H1 (cell line): ENCODE measurements at regions not wholly inside any gene's neighbourhood (a gene's known extent, or its start where the extent isn't known, plus 50 kb on each side); places are given as distances from the start of the nearest gene placed in this dataset.

ENCODE experiments used
- CTCF ChIA-PET: fragments of 300-600 bp; sonication (Branson Sonifier 250); formaldehyde crosslinking; loops from one replicate; lab custom pipeline; 2021; ENCODE audit not compliant: partially characterized antibody; lab: Charles Lee
- POLR2A ChIA-PET: fragments of 300-600 bp; sonication (Branson Sonifier 250); formaldehyde crosslinking; loops from one replicate; lab custom pipeline; 2021; ENCODE audit warnings: inconsistent platforms; ENCODE audit not compliant: partially characterized antibody; lab: Charles Lee
- DNase-seq, 2 experiments: peaks; one replicate each; pipeline versions ENCODE4 v3.0.0 to v3.0.0-alpha.2; 2010 to 2022; ENCODE audit warnings: low spot score in 2 of 2, low read depth in 1 of 2, mixed read lengths in 1 of 2
- FAIRE-seq: peaks from 2 replicates; lab custom pipeline; 2011; peaks lifted over from hg19 to GRCh38; lab: Jason Lieb, UNC
- H2AFZ ChIP-seq: 2 replicates; pipeline ENCODE4 v1.8.1; 2012; ENCODE audit warnings: low read length, inconsistent platforms
- H2AK5ac ChIP-seq: 2 replicates; pipeline ENCODE4 v1.6.1; 2013; ENCODE audit warnings: low read depth, low read length
- H2BK120ac ChIP-seq: replicated peaks from 2 replicates; pipeline ENCODE3; 2013; ENCODE audit warnings: low read depth, low read length, inconsistent platforms
- H2BK12ac ChIP-seq: 2 replicates; pipeline ENCODE4 v1.6.1; 2013; ENCODE audit warnings: low read depth, low read length
- H2BK15ac ChIP-seq: 2 replicates; pipeline ENCODE4 v1.6.1; 2013; ENCODE audit warnings: low read length
- H2BK20ac ChIP-seq: 2 replicates; pipeline ENCODE4 v1.6.1; 2013; ENCODE audit warnings: low read length
- H2BK5ac ChIP-seq: 2 replicates; pipeline ENCODE4 v1.6.1; 2013; ENCODE audit warnings: low read depth, low read length
- H3K14ac ChIP-seq: 2 replicates; pipeline ENCODE4 v1.6.1; 2013; ENCODE audit warnings: inconsistent platforms; ENCODE audit not compliant: insufficient read length
- H3K18ac ChIP-seq: 2 replicates; pipeline ENCODE4 v1.6.1; 2013; ENCODE audit warnings: low read length; ENCODE audit errors: extremely low read depth
- H3K23ac ChIP-seq: 2 replicates; pipeline ENCODE4 v1.6.1; 2013; ENCODE audit warnings: inconsistent platforms; ENCODE audit not compliant: insufficient read length
- H3K23me2 ChIP-seq: 2 replicates; pipeline ENCODE4 v1.6.1; 2013; ENCODE audit warnings: low read depth, low read length
- H3K27ac ChIP-seq: 2 replicates; pipeline ENCODE4 v1.6.1; 2011; ENCODE audit warnings: low read depth, low read length, inconsistent platforms
- H3K27me3 ChIP-seq, 4 experiments: replicated peaks in 1 of 4; 1 replicate in 1 of 4; 2 replicates in 3 of 4; pipeline versions ENCODE4 v1.6.1 to v1.8.1; 2011 to 2013; ENCODE audit warnings: low read length in 3 of 4, mild to moderate bottlenecking in 3 of 4, inconsistent platforms in 2 of 4, mixed read lengths in 2 of 4, moderate library complexity in 1 of 4; ENCODE audit not compliant: control insufficient read depth in 3 of 4, insufficient read depth in 3 of 4; ENCODE audit errors: extremely low read depth in 1 of 4
- H3K36me3 ChIP-seq, 4 experiments: 2 replicates each; pipeline versions ENCODE4 v1.6.1 to v1.8.1; 2011 to 2013; ENCODE audit warnings: mild to moderate bottlenecking in 4 of 4, low read length in 3 of 4, moderate library complexity in 2 of 4, control low read depth in 1 of 4, inconsistent platforms in 1 of 4; ENCODE audit not compliant: insufficient read depth in 4 of 4, control insufficient read depth in 2 of 4
- H3K4ac ChIP-seq: replicated peaks from 2 replicates; pipeline ENCODE3; 2013; ENCODE audit warnings: low read length, low read depth, mixed read lengths, inconsistent platforms; ENCODE audit not compliant: insufficient read length
- H3K4me1 ChIP-seq, 4 experiments: replicated peaks in 1 of 4; 1 replicate in 1 of 4; 2 replicates in 3 of 4; pipeline versions ENCODE4 v1.6.1 to v1.8.1; 2011 to 2013; ENCODE audit warnings: low read length in 3 of 4, inconsistent platforms in 2 of 4, mixed read lengths in 1 of 4; ENCODE audit not compliant: insufficient read depth in 4 of 4, control insufficient read depth in 3 of 4
- H3K4me2 ChIP-seq, 2 experiments: 2 replicates each; pipeline versions ENCODE4 v1.6.1 to v1.8.1; 2011 to 2013; ENCODE audit warnings: low read depth in 2 of 2, low read length in 2 of 2, control low read depth in 1 of 2, inconsistent platforms in 1 of 2, mild to moderate bottlenecking in 1 of 2; ENCODE audit not compliant: insufficient read depth in 1 of 2
- H3K4me3 ChIP-seq, 4 experiments: fragments of 200-600, 300-600 bp in 1 of 4; sonication (generic), shearing (Covaris generic), sonication (Bioruptor Twin) in 1 of 4; 2 replicates each; pipeline versions ENCODE4 v1.5.1 to v1.8.1; 2011 to 2016; ENCODE audit warnings: low read length in 4 of 4, low read depth in 3 of 4, control low read depth in 2 of 4, inconsistent platforms in 2 of 4, mild to moderate bottlenecking in 2 of 4, mixed read lengths in 1 of 4, moderate library complexity in 1 of 4; ENCODE audit not compliant: insufficient read depth in 2 of 4; ENCODE audit errors: extremely low read depth in 1 of 4
- H3K56ac ChIP-seq: replicated peaks from 2 replicates; pipeline ENCODE3; 2013; ENCODE audit warnings: low read depth, mild to moderate bottlenecking, mixed read lengths, low read length, inconsistent platforms; ENCODE audit not compliant: insufficient read length
- H3K79me1 ChIP-seq: 2 replicates; pipeline ENCODE4 v1.6.1; 2013; ENCODE audit warnings: low read depth, low read length, control low read depth
- H3K79me2 ChIP-seq, 2 experiments: 2 replicates each; pipeline versions ENCODE4 v1.6.1 to v1.8.1; 2012 to 2013; ENCODE audit warnings: low read length in 2 of 2, mild to moderate bottlenecking in 2 of 2, inconsistent platforms in 1 of 2; ENCODE audit not compliant: insufficient read depth in 2 of 2, control insufficient read depth in 1 of 2
- H3K9ac ChIP-seq, 4 experiments: replicated peaks in 1 of 4; 1 replicate in 1 of 4; 2 replicates in 3 of 4; pipeline versions ENCODE4 v1.6.1 to v1.8.1; 2011 to 2013; ENCODE audit warnings: low read depth in 3 of 4, low read length in 3 of 4, control low read depth in 2 of 4, mild to moderate bottlenecking in 2 of 4, moderate library complexity in 2 of 4, inconsistent platforms in 1 of 4; ENCODE audit errors: extremely low read depth in 1 of 4
- H3K9me3 ChIP-seq, 2 experiments: 2 replicates each; pipeline versions ENCODE4 v1.6.1 to v1.8.1; 2012 to 2013; ENCODE audit warnings: mild to moderate bottlenecking in 2 of 2, moderate library complexity in 2 of 2, control low read depth in 1 of 2, inconsistent platforms in 1 of 2, low read depth in 1 of 2, low read length in 1 of 2, mixed read lengths in 1 of 2; ENCODE audit not compliant: insufficient read depth in 2 of 2
- H4K20me1 ChIP-seq, 2 experiments: replicated peaks in 1 of 2; 2 replicates each; pipeline versions ENCODE3 to v1.8.1; 2011 to 2013; ENCODE audit warnings: inconsistent platforms in 2 of 2, low read length in 2 of 2, mild to moderate bottlenecking in 1 of 2; ENCODE audit not compliant: insufficient read depth in 2 of 2, control insufficient read depth in 1 of 2
- H4K5ac ChIP-seq: 2 replicates; pipeline ENCODE4 v1.6.1; 2013; ENCODE audit warnings: low read length, low read depth, mixed read lengths, inconsistent platforms; ENCODE audit not compliant: insufficient read length
- H4K8ac ChIP-seq: 2 replicates; pipeline ENCODE4 v1.8.0; 2013; ENCODE audit warnings: mild to moderate bottlenecking, moderate library complexity, low read length, inconsistent platforms; ENCODE audit not compliant: insufficient read depth; ENCODE audit errors: extremely low read depth
- H4K91ac ChIP-seq: replicated peaks from 2 replicates; pipeline ENCODE3; 2013; ENCODE audit warnings: low read length, mixed read lengths, inconsistent platforms; ENCODE audit not compliant: insufficient read length
- ATF3 ChIP-seq: IDR thresholded peaks from 2 replicates; pipeline ENCODE4 v1.6.1; 2011; ENCODE audit warnings: low read depth, mild to moderate bottlenecking, low read length; ENCODE audit not compliant: insufficient read depth
- CBX5 ChIP-seq: fragments of 300-800, 300-1000 bp; sonication (generic); IDR thresholded peaks from 2 replicates; pipeline ENCODE4 v1.7.1; 2016; ENCODE audit warnings: antibody characterized with exemption, low read length, low read depth
- EP300 ChIP-seq, 2 experiments: IDR thresholded peaks; 1 replicate in 1 of 2; 2 replicates in 1 of 2; pipeline ENCODE4 v1.6.1; 2011 to 2012; ENCODE audit warnings: low read depth in 2 of 2, low read length in 2 of 2, mild to moderate bottlenecking in 2 of 2, borderline replicate concordance in 1 of 2, inconsistent platforms in 1 of 2, moderate library complexity in 1 of 2
- KDM4A ChIP-seq: IDR thresholded peaks from one replicate; pipeline ENCODE4 v1.7.1; 2012; ENCODE audit warnings: low read depth, mild to moderate bottlenecking, moderate library complexity, low read length, inconsistent platforms; ENCODE audit not compliant: severe bottlenecking
- MAFK ChIP-seq: IDR thresholded peaks from 2 replicates; pipeline ENCODE4 v1.6.1; 2012; ENCODE audit warnings: low read depth, mild to moderate bottlenecking, improper control_type of control experiment, low read length
- RNF2 ChIP-seq: fragments of 200-900, 300-1000 bp; sonication (generic); IDR thresholded peaks from 2 replicates; pipeline ENCODE4 v1.7.1; 2016; ENCODE audit warnings: borderline replicate concordance, low read depth, mild to moderate bottlenecking, antibody characterized with exemption, low read length; ENCODE audit not compliant: poor library complexity, severe bottlenecking; ENCODE audit errors: missing control alignments
- RXRA ChIP-seq: IDR thresholded peaks from 2 replicates; pipeline ENCODE4 v1.6.1; 2011; ENCODE audit warnings: low read depth, mild to moderate bottlenecking, low read length, moderate library complexity; ENCODE audit not compliant: insufficient read depth
- SAP30 ChIP-seq: fragments of 300-600 bp; sonication (generic); IDR thresholded peaks from 2 replicates; pipeline ENCODE4 v1.7.1; 2012; ENCODE audit warnings: low read length, moderate library complexity, mild to moderate bottlenecking, inconsistent platforms; ENCODE audit not compliant: insufficient read depth, insufficient replicate concordance
- SIN3A ChIP-seq, 2 experiments: IDR thresholded peaks in 1 of 2; conservative IDR thresholded peaks in 1 of 2; 2 replicates each; pipeline ENCODE4 v1.6.1; 2011 to 2012; ENCODE audit warnings: low read length in 2 of 2, improper control_type of control experiment in 1 of 2, low read depth in 1 of 2, mild to moderate bottlenecking in 1 of 2
- SP4 ChIP-seq: IDR thresholded peaks from 2 replicates; pipeline ENCODE4 v1.6.1; 2012; ENCODE audit warnings: low read length, inconsistent platforms
- SUZ12 ChIP-seq: fragments of 200-600 bp; sonication (generic); IDR thresholded peaks from 2 replicates; pipeline ENCODE4 v1.6.1; 2012; ENCODE audit warnings: mild to moderate bottlenecking, inconsistent platforms, low read length, moderate library complexity, mixed read lengths
- TAF1 ChIP-seq: IDR thresholded peaks from 2 replicates; pipeline ENCODE4 v1.6.1; 2011; ENCODE audit warnings: mild to moderate bottlenecking, low read depth, low read length
- TEAD4 ChIP-seq: IDR thresholded peaks from 2 replicates; pipeline ENCODE4 v1.6.1; 2012; ENCODE audit warnings: low read depth, low read length, inconsistent platforms, mixed read lengths
- YY1 ChIP-seq: IDR thresholded peaks from 2 replicates; pipeline ENCODE4 v1.6.1; 2011; ENCODE audit warnings: low read depth, mild to moderate bottlenecking, low read length
- WGBS, 2 experiments: shearing (Covaris generic) in 1 of 2; methylation state at CpG; one replicate each; pipeline versions ENCODE4 v1.1.6 to v1.1.7; 2013 to 2015; ENCODE audit warnings: low lambda C conversion rate in 2 of 2, mixed read lengths in 2 of 2, inconsistent platforms in 1 of 2, low coverage in 1 of 2, missing lambda C conversion rate in 1 of 2; ENCODE audit not compliant: insufficient replicate concordance in 2 of 2, insufficient coverage in 1 of 2, insufficient read length in 1 of 2; ENCODE audit errors: extremely low coverage in 1 of 2, missing lambda C conversion rate in 1 of 2; 5-methylcytosine and 5-hydroxymethylcytosine counted together

- Histone ChIP-seq H3K56ac (no peak overlapping the region), H3K9me3 (no peaks in the 10 kb centered on the region), H2BK5ac (no peak overlapping the region), H4K20me1 (no peaks in the 10 kb centered on the region), H4K91ac (no peak overlapping the region), H3K27me3 (no peaks in the 10 kb centered on the region), H3K23ac (no peak overlapping the region), H3K27ac (no peak overlapping the region), H2AFZ (no peak overlapping the region), H2BK120ac (no peak overlapping the region), H3K4me1 (no peaks in the 10 kb centered on the region), H2BK12ac (no peak overlapping the region), H3K4me2 (no peak overlapping the region), H3K4me3 (no peak overlapping the region), H3K14ac (no peak overlapping the region), H2BK20ac (no peak overlapping the region), H2AK5ac (no peak overlapping the region), H3K4ac (no peak overlapping the region), H3K36me3 (no peaks in the 10 kb centered on the region), H2BK15ac (no peak overlapping the region), H3K9ac (no peak overlapping the region), H3K79me2 (no peaks in the 10 kb centered on the region), H3K18ac (no peak overlapping the region), H4K8ac (no peak overlapping the region), H3K79me1 (no peaks in the 10 kb centered on the region), H4K5ac (no peak overlapping the region), H3K23me2 (no peaks in the 10 kb centered on the region)
- POLR2A ChIA-PET: no interaction called here
- CTCF ChIA-PET: no interaction called here
- no peak for DNase-seq
- 88% methylated on average over 1 of the region's 1 CpG; no CpG with 5 or more reads in 1 of the 2 experiments for WGBS, 2 experiments
- no peak for FAIRE-seq
- no peak for TF ChIP-seq MAFK
- TF ChIP-seq RXRA: no peak
- no peak for TF ChIP-seq TEAD4
- no peak for TF ChIP-seq YY1
- no peak for TF ChIP-seq EP300 (IDR thresholded peaks at IDR 0.05; ENCODE audit: borderline replicate concordance in 1 of 2, low read depth in 2 of 2, low read length in 2 of 2)
- TF ChIP-seq TAF1: no peak
- TF ChIP-seq ATF3: no peak
- TF ChIP-seq SAP30: no peak
- TF ChIP-seq RNF2: no peak
- TF ChIP-seq SIN3A (conservative IDR thresholded peaks at IDR 0.05 in 1 of 2, IDR thresholded peaks at IDR 0.05 in 1 of 2; ENCODE audit: low read depth in 1 of 2, low read length in 2 of 2): no peak
- TF ChIP-seq SUZ12: no peak
- TF ChIP-seq KDM4A: no peak
- no peak for TF ChIP-seq CBX5
- TF ChIP-seq SP4: no peak
Observed at GRCh38 chr4:117527601-117528000, 442.2 kb upstream of the TRAM1L1 start.
